ENCODE measurements at regions not wholly inside any gene's neighbourhood (a gene's known extent, or its start where the extent isn't known, plus 50 kb on each side); places are given as distances from the start of the nearest gene placed in this dataset.

DNA sequence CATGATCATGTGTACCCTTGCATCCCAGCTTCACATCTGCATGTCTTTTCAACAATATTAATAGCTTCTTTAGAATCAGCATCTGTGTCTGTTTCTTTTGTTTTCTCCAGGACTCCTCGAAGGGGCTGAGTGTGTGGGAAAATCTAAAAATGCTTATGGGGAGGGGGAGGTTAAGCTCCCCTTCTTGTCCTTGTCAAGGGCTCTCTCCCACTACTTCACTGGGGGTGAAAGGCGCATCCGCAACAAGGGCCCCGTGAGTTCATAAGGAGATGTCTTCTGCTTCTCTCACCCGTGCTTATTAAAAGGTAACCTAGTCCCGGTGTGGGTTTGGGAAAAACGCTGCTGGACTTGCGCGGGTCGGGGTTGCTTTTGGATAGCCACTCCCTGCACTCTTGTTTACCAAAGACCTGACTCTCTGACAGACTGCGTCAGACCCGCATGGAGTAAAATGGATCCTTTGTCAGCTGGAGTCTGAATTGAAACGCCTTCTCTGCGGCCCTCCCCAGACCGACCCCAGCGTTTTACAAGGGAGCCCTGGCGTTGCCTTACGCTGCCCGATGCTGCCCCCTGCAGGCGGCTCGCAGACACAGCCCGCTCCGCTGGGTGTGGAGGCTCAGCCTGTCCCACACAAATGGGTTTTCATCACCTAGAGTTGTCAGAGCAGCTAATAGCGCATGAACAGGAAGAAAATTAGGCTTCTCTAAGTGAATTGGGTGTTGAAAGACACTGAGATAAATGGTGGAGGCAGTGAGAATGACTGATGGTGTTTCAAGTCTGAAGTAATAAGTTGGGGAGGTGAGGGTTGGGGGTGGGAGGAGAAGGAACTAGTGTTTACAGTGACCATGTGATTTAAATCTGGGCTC is 53.8 kb downstream of the IER5 start:
- DNase-seq (ENCODE audit: low read depth in 2 of 3, low spot score in 2 of 3): peak; percentile 81 to 91 (median 83)

DNA sequence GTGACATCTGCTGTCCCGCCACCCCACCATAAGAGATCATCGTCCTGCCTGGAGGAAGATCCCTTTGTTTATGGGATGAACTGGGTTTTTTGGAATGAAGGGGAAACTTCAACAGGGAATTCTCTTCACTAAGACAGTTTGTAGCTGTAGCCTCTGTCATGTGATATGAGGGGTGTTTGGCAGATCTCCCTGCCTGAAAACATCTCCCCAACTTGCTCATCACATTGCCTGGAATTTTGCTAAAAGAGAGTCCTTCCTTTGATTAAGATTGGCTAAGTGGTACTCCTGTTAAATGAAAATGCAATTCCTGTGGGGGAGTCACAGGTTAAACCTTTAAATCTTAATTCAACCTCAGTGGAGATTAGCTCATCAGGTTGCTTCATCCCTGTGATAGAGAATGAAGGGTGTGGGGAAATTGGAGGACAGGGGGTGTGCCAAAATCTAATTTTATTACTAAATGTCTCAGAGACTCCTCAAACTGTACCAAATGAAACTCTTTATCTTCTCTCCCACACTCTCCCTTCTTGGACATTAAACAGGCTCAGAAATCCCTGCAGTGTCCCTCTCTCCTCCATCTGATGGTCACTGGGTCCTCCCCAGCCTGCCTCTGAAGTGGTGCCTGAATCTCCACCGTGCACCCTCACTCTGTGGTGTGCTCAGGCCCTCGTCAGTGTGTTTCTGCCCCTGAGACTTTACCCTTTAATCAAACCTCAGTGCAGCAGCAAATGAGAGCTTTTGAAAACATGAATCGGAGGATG is 54.8 kb downstream of the IER5 start:
- DNase-seq (ENCODE audit: low read depth in 2 of 3, low spot score in 2 of 3): no peak

DNA sequence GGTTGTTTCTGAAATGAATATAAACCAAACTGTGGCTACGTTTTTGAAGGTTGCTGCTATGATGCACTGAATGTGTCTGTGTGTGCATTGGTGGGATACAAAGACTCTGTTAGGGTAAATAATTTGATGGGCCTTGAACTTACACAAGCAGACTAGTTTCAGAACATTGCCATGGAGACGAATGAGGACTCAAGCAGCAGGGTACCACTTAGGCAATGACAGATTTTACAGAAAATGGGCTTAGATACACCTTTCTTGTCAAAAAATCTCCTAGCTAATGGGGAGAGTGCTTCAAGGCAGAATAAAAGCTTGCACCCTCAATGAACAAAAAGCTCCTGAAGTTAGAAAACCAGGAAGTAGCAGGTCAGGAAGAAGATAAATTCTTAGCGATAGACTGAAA is 55.7 kb downstream of the IER5 start:
- DNase-seq (ENCODE audit: low read depth in 2 of 3, low spot score in 2 of 3): no peak

DNA sequence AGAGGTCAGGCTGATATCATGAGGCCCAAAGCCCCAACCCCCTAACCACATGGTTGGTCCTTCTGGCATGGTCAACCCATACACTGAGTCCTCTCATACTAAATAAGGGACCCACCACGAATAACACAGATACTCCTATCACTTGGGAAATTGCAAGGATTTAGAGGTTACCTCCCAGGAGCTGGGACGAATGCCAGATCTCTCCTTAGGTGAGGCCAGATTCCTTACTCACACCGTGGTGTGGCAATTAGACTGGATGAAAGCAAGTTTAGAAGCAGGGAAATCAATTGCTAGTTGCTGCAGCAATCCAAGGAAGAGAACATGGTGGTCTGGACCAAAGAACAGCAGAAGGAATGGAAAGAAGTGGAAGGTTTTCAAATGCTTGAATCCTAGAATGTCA is 60.1 kb downstream of the IER5 start:
- no peak for DNase-seq (ENCODE audit: low read depth in 2 of 3, low spot score in 2 of 3)

DNA sequence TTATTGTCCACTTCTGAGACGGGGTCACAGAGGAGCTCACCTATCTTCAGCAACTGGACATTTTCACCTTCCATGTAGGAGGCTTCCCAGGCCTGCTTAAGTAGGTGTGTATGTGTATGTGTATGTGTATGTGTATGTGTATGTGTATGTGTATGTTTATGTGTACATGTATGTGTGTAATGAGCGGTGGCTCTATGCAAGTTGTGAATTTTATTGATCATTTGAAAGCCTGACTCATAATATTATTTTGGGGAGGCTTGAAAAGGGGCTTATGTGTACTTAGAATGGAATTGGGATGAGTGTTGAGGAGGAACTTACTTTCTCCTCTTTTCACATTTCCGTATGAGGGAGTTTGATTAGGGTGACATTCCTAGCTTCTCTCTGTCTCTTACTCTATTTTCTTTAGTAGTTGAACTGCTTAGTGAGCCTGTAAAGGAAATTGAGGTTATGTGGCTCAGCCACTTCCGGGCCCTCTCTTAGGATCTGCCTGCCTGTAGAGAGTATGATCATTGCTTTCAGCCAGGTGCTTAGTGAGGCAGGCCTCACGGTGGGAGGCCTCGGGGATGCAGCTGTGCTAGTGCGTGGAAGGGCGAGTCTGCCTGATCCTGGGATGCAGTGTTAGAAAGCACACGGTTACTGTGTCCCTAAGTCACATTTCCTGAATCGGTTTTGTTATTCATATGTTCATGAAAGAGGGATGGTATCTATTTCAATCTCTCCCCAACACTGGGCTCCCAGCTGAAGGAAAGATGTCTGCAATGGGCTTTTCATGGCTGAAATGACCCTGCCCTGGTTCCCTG is 61.0 kb downstream of the IER5 start:
- DNase-seq (ENCODE audit: low read depth in 2 of 3, low spot score in 2 of 3): peak; percentile 60 to 94 (median 86)

DNA sequence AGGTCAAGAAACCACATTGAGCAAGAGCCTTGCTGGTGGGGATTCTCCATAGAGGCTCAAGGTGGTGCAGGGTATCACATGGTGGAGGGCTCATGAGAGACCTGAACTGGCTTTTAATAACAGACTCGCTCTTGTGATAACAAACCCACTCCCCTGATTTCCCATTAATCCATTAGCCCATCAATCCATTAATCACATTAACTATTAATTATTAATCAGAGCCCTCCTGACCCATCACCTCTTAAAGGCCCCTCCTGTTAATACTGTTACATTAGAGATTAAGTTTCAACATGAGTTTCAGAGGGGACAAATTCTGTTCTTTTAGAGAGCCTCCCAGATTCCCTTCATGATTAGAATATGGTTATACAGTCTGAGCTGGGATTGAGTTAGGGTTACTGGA is 61.8 kb downstream of the IER5 start:
- no peak for DNase-seq (ENCODE audit: low read depth in 2 of 3, low spot score in 2 of 3)

DNA sequence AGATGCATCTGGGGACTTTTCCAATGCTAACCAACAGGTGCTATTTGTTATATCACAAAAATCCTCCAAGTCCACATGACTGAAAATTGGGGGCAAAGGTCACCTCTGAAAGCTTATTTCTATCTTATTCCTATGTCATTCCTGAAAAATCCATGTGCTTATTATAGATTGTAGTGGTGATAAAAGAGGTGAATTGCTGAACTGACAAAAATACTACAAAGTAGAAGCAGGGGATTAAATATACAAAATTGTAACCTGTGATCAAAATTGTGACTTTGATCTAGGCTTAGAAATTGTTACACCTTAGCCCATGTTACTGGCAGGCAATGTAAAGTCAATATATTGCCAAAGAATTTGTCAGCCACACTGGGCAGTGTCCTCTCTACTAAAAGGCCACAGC is 62.3 kb downstream of the IER5 start:
- no peak for DNase-seq (ENCODE audit: low read depth in 2 of 3, low spot score in 2 of 3)

DNA sequence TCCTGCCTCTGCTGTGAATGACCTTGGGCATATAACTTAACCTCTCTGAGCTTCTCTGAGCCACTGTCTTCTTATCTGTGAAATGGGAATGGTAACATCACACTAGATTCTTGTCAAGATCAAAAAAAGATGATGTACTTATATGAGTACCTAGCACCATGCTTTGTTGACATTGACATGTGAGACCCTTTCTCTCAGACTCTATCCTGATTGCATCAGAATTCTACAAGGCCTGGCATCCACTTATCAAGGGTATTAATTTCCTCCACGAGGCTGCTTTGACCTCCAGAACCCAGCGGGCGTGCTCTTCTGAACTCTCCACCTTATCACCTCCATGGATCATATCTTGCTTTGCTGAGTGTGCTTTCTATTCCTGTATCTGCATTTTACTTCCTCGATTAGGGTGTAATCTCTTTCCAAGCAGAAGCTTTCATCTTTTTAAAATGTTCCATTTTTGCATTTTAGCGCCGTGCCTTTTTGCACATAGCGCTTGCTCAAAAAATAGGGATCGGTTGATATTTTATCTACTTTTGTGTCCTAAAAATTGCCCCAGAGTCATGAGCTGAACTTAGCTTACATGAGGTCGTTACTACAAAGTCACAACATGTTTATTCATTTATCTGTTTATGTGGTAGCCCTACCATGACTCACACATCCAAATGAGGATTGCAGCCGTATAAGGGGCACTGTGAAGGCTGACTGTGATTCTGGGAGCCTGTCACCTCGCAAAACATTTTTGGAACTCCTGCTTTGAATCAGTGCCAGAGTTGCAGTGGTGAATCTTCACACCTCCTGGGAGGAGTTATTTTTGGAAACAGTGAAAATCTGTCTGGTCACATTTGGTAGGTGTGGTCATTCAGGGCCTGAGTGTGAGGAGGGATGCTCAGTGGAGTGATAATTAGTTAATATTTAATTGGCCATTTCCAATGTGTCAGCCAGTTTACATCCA is 63.2 kb downstream of the IER5 start:
- DNase-seq (ENCODE audit: low read depth in 2 of 3, low spot score in 2 of 3): no peak

DNA sequence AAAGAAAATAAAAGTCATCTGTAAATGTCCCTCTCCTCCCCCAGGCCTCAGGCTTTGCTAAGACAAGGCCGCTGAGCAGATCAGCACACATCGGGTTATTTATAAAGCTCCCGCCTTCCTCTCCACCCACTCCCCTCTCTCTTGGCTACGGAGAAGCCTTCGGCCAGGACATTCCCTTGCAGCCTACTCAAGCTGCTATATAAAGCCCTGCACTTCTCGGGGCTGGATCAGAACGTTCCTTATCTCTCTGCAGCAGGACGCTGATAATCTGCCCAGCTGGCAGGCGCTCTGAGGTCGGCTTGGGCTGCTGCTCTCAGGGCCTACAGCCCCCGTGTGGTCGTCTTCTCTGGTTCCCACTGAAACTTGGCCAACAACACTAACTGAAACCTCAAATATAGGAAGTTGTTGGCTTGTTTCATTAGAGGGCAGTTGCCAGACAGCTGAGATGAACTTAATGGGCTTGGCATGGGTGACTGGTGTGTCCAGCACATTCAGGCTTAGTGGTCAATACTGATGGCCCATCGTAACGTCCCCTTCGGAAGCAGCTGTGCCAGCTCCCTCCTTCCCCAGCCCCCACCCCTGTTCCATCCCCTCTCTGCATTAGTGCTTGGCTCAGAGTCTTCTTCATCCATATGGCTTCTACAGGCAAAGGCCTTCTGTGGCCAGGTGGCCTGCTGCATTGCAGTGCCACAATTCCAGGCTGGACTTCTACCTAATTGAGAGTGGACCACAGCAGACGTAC is 64.6 kb downstream of the IER5 start:
- peak in 2 of 3 donors; percentile 94 to 97 for DNase-seq (ENCODE audit: low read depth in 2 of 3, low spot score in 2 of 3)

DNA sequence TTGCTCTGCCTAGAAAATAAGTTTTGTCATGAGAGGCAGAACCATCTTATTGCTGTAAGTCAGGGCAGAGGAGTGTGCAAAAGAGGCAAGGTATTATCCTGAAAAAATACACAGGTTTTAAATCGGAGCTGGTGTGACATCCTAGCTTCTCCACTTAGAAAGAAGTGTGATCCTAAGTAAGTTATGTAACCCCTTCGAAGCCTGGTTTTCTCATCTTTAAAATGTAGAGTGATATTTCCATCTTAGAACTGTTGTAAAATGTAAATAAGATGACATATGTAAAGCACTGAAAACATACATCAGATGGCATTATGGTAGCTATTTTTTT is 65.1 kb downstream of the IER5 start:
- DNase-seq (ENCODE audit: low read depth in 2 of 3, low spot score in 2 of 3): no peak

DNA sequence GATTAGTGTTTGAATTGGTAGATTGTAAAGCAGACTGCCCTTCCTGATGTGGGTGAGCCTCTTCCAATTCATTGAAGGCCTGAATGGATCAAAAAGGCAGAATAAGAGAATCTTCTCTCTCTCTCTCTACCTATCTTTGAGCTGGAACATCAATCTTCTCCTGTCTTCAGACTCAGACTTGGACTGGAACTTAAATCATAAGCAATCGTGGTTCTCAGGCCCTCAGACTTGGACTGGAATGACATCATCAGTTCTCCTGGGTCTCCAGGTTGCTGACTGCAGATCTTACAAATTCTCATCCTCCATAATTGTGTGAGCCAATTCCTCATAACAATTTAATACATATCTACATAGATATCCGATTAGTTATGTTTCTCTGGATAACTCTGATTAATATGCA is 66.8 kb downstream of the IER5 start:
- no peak for DNase-seq (ENCODE audit: low read depth in 2 of 3, low spot score in 2 of 3)

DNA sequence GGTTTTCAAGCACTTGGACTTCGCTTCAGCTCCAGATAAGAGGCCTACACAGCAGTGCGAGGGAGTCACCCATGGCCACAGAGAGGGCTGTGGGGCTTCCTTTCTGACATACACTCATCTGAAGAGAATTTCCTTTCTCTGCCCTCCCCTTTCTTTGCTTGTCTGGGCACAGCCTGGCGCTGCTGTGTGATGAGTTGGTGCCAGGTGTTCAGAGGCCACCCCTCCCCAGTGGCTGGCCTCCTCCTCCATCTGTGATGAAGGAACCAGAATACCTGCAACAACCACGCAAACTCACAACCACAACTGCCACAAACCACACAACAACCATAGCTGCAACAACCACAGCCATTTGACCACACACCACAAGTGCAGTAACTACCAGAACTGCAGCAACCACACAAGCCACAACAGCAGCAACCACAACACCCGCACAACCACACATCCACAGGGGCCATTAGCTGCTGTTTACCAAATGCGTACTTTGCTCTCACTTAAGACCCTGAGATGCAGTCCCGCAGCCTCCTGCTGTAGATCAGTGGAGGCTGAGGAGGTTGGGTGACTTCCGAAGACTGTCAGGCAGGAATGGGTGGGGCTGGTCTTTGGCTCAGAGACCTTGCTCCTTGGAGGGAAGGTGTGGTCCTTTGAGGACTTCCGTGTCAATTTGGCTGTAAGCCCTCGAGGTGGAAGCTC is 71.1 kb downstream of the IER5 start:
- DNase-seq (ENCODE audit: low read depth in 2 of 3, low spot score in 2 of 3): peak in 1 of 3 donors; percentile 58

DNA sequence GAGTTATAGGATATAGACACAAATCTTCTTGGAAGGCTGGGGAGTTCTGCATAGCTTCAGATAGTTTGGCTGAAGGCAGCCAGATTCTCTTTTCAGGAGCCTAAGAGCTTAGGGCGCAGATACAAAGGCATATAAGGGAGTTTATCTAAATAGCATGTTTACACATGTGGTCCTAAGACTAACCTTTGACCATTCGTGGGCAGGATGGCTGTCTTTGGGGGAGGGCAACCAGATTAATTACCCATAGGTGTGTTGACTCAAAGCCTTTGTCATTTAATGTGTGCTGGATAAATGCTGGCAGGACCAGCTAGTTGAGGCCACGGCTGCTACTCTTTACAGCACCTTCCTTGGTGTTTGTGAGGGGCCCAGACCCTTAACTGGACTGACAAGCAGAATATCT is 71.8 kb downstream of the IER5 start:
- DNase-seq (ENCODE audit: low read depth in 2 of 3, low spot score in 2 of 3): no peak

DNA sequence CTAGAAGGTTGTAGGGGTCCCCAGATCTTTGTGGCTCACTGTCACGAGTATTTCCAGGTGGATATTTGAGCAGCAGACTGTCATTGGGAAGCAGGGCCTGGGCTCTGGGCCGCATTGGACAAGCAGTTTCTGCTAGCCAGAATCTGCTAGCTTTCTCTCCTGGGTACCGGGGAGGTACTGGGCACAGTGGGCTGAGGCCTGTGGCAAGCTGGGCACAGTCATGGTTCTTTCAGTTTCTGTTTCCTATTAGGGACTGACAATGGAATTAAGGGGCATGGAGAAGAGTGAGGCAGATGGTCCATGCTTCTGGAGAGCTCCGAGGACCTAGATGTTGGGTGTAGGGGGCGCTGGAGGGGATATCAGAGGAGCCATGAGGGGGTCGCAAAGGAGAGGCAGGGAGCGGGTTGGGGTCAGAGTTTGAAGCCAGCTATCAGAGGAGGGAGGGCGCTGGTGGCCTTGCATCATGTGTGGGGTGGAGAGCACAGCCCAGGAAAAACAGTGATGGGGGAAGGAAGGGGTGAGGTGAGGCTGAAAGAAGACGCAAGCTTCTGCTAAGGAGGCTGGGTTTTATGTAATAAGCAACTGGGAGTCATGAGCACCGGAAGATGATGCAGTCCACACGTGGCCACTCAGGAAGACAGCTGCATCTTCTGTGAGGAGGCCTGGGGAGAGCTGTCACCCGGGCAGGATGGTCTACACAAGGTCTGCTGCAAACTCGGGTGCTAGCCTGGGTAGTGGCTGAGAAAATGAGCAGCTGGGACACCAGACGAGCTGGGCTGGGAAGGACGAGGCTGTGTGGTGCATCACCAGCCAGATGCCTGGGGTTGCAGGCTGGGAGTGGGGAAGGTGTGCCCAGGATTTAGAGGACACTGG is 72.7 kb downstream of the IER5 start:
- no peak for DNase-seq (ENCODE audit: low read depth in 2 of 3, low spot score in 2 of 3)

DNA sequence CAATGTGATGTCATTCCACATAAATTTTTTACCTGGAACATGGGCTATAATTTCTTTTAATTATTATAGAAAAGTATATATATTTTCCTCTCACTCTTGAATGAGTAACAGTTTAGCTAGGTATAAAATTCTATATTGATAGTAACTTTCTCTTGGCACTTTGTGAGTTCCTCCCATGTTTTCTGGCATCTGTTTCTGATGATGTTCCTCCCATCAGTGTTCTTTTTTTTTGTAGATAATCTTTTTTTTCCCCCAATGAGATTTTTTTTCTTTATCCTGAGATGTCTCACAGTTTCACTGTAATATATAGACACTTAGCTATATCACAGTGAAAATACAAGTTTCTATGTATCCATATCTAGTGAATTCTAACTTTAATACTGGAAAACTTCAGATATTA is 75.2 kb downstream of the IER5 start:
- DNase-seq (ENCODE audit: low read depth in 2 of 3, low spot score in 2 of 3): no peak

DNA sequence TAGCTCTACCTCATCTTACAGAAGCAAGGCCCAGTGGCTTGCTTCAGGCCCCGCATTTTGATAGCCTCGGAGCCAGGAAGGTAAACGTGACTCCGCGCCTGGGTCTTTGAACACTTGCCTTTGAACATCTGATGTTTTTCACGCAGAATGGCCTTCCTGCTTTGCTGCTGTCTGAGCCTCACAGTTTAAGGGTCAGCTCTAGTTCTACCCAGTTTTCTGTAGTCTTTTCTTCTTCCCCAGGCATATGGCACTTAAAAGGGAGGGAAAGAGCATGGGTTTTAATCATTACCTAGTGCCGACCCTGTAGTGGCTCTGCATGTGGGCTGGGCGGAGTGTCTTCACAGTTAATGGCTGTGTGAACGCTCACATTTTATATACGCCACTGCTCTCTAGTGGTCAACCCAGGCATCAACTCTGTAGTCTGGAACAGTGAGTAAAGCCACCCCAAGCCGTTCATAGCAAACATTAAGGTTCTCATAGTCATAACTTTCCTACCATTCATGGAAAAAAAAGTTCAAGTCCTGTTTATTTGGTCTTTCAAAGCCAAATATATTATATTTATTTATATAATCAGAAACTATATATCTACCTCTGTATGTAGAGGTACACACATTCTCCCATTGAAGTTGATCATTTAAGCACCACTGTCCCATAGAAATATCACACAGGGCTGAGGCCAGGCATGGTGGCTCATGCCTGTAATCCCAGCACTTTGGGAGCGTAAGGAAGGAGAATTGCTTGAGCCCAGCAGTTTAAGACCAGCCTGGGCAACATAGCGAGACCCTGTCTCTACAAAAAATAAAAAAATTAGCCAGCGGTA is 78.1 kb downstream of the IER5 start:
- peak; percentile 49 to 92 (median 75) for DNase-seq (ENCODE audit: low read depth in 2 of 3, low spot score in 2 of 3)

DNA sequence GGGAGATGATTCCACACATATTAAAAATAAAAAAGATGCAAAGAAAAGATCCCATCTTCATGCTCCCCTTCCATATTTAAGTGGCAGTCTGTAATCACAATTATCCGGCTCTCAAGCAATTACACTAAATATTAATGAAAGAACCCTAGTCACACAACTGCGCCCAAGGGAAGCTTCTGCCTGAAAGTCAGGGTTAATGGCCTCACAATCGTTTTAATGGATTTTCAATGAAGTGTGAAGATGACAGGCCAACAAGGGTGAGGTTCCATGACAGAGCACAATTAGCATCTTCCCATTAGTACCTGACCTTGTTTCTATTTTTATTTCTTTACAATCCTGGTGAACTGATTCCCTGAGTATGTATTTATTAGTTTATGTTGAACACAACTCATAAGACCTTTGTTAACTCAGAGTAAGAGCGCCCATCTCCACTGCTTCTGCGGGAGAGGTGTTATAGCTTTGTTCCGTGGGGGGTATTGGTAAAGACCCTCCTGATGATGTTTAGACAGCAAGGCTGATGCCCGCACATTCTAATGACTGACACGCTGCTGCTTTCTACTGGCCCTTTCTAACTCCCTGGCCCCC is 80.9 kb downstream of the IER5 start:
- no peak for DNase-seq (ENCODE audit: low read depth in 2 of 3, low spot score in 2 of 3)
